ENCODE measurements at regions not wholly inside any gene's neighbourhood (a gene's known extent, or its start where the extent isn't known, plus 50 kb on each side); places are given as distances from the start of the nearest gene placed in this dataset.
"Not testable (repeated sequence)": the region's sequence is repeated elsewhere in the genome, so short reads cannot be mapped to it uniquely, and the experiment has no call there.

GRCh38 chr2:22136446-22136845, 1012.7 kb downstream of the TDRD15 start:
- no peak overlapping the region for H3K4me3 ChIP-seq (ENCODE audit: low read depth, low read length)
- DNase-seq (ENCODE audit: low read depth, low spot score): no peak
- TF ChIP-seq CTCF (IDR thresholded peaks at IDR 0.05; ENCODE audit: insufficient read depth, low read length, missing control alignments): no peak
- CTCF ChIA-PET: no interaction called here
- POLR2A ChIA-PET: no interaction called here

DNA sequence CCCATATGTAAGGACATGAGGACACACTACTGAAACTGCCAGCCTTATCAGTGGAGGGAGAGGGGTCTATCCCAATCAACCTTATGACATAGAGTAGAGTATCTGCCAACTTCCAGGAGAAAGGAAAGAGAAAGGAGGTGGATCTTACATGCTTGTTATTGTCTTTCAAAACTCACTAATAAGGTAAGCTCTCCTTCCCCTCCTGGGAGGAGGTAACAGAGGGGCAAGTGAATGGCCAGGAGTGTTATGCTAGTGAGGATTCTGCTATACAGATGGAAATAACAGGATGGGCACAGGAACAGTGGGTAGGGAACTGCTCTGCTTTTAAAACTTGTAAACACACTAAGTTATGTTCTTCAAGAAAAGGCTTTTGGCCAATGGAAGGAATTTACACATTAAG, 1020.1 kb downstream of the TDRD15 start:
- H3K4me3 ChIP-seq (ENCODE audit: low read depth, low read length): no peak overlapping the region
- POLR2A ChIA-PET: no interaction called here
- TF ChIP-seq CTCF (IDR thresholded peaks at IDR 0.05; ENCODE audit: insufficient read depth, low read length, missing control alignments): no peak
- DNase-seq (ENCODE audit: low read depth, low spot score): no peak
- CTCF ChIA-PET: no interaction called here

DNA sequence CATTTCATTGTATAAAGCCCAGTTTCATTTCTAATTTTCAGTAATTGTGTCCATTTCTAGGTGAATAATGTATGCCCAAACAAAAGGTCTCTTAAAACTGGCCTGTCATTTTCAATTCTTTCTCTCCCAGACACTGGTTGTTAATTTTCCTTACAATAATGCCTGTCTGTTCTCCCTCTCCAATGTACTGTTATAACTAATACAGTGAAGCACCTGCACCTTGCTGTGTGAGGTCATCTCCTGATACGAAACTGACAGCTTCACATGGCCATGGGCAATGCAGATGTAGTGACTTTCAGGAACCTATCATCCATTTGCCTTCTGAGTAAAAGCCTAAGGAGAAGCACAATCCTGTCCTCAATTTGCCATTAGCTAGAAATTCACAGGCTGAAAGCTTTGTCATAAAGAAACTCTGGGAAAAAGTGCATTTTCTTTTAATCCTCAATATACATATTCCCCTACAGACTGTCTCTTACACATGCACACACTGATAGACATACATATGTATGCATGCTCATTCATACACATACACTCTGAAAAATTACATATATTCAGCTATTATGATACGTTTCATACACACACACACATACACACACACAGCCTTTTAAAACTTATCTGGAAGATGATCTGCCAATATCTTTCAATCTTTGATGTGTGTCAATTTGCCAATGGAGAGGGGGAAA, 1030.3 kb downstream of the TDRD15 start:
- no peak overlapping the region for H3K4me3 ChIP-seq (ENCODE audit: low read depth, low read length)
- ChIA-PET CTCF (no interaction called here), POLR2A (no interaction called here)
- DNase-seq (ENCODE audit: low read depth, low spot score): no peak
- no peak for TF ChIP-seq CTCF (IDR thresholded peaks at IDR 0.05; ENCODE audit: insufficient read depth, low read length, missing control alignments)

DNA sequence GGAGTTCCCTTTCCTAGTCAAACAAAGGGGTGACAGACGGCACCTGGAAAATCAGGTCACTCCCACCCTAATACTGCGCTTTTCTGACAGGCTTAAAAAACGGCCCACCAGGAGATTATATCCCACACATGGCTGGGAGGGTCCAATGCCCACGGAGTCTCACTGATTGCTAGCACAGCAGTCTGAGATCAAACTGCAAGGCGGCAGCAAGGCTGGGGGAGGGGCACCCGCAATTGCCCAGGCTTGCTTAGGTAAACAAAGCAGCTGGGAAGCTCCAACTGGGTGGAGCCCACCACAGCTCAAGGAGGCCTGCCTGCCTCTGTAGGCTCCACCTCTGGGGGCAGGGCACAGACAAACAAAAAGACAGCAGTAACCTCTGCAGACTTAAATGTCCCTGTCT, 1032.9 kb downstream of the TDRD15 start:
- CTCF ChIA-PET; H3K4me3 ChIP-seq (ENCODE audit: low read depth, low read length); POLR2A ChIA-PET; DNase-seq (ENCODE audit: low read depth, low spot score): not testable (repeated sequence)

DNA sequence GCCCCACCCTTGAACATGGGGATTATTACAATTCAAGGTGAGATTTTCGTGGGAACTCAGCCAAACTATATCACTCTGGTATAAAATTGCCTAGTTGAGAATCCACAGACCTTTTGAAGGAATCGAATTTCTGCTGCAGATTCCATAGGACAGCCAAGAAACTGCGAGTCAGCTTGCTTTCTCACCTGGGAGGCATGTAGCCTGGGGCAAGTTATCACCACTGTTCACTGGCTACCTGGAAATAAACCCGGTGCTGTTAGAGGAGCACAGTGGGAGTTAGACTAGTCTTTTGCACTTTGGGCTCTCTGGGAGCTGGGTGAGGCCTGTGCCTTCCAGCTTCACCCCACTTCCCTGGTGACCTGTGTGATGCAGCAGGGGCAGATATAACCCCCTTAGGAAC, 1043.5 kb downstream of the TDRD15 start:
- POLR2A ChIA-PET: no interaction called here
- CTCF ChIA-PET: no interaction called here
- no peak overlapping the region for H3K4me3 ChIP-seq (ENCODE audit: low read depth, low read length)
- no peak for DNase-seq (ENCODE audit: low read depth, low spot score)
- no peak for TF ChIP-seq CTCF (IDR thresholded peaks at IDR 0.05; ENCODE audit: insufficient read depth, low read length, missing control alignments)

DNA sequence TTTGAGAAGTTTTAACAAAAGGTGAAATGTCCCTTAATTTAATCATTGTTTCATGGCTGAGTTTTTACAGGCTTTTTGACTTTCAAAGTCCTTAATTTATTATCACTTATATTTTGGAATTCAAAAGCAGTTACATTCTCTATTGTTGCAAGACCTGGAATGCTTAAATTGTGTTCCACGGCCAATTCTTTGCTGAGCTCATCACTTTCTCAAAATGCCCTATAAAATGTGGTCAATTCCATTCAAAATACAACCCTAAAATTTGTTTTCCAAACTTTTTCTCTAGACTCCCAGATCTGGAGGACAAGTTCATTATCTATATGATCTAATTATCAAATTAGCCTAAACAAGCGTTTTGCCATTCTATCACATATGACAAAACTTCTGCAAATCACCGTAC, 1051.2 kb downstream of the TDRD15 start:
- no peak for TF ChIP-seq CTCF (IDR thresholded peaks at IDR 0.05; ENCODE audit: insufficient read depth, low read length, missing control alignments)
- ChIA-PET CTCF (no interaction called here), POLR2A (no interaction called here)
- DNase-seq (ENCODE audit: low read depth, low spot score): no peak
- H3K4me3 ChIP-seq (ENCODE audit: low read depth, low read length): no peak overlapping the region

DNA sequence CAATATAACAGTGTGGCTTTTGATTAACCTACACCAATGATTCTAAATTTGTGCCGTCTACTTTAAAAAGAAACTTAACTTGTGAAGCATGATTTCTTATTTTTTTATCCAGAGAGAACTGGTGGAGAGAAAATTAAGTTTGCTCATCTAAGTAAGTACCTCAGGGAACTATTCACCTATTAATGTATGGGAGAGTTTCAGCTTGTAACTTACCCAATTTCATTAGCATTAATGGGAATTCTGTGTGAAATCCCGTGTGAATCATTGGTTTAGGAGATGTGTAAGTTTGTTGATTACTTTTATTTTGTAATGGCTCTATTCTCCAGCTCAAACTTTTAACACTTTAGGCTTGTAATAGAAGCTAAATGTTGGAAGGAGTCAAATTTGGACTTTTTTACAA, 1061.5 kb downstream of the TDRD15 start:
- ChIA-PET CTCF (no interaction called here), POLR2A (no interaction called here)
- no peak overlapping the region for H3K4me3 ChIP-seq (ENCODE audit: low read depth, low read length)
- no peak for DNase-seq (ENCODE audit: low read depth, low spot score)
- no peak for TF ChIP-seq CTCF (IDR thresholded peaks at IDR 0.05; ENCODE audit: insufficient read depth, low read length, missing control alignments)

DNA sequence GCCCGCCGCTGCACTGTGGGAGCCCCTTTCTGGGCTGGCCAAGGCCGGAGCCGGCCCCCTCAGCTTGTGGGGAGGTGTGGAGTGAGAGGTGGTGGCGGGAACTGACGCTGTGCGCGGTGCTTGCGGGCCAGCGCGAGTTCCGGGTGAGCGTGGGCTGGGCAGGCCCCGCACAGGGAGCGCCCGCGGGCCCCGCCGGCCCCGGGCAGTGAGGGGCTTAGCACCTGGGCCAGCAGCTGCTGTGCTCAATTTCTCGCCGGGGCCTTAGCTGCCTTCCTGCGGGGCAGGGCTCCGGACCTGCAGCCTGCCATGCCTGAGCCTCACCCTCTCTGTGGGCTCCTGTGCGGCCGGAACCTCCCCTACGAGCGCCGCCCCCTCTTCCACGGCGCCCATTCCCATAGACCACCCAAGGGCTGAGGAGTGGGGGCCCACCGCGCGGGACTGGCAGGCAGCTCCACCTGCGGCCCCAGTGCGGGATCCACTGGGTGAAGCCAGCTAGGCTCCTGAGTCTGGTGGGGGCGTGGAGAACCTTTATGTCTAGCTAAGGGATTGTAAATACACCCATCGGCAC, 1062.6 kb downstream of the TDRD15 start:
- POLR2A ChIA-PET; DNase-seq (ENCODE audit: low read depth, low spot score); CTCF ChIA-PET; H3K4me3 ChIP-seq (ENCODE audit: low read depth, low read length): not testable (repeated sequence)

All from AG04449 (cell line).